ENCODE measurements at regions not wholly inside any gene's neighbourhood (a gene's known extent, or its start where the extent isn't known, plus 50 kb on each side); places are given as distances from the start of the nearest gene placed in this dataset.

- H3K36me3 ChIP-seq, result no peaks in the 10 kb centered on the region
- WGBS, 2 donors, result 83 to 85% methylated on average over 10 of the region's 10 CpGs
- intact Hi-C loops (cut with DNase I), result no loop called here
- FAIRE-seq, result no peak
- H3K27me3 ChIP-seq, result no peaks in the 10 kb centered on the region
- H3K9me3 ChIP-seq, result no peaks in the 10 kb centered on the region
- no peak for DNase-seq
- no peak for ATAC-seq
- no peaks in the 10 kb centered on the region for H3K4me1 ChIP-seq
- no peak for TF ChIP-seq CTCF (IDR thresholded peaks at IDR 0.05)
- H3K4me3 ChIP-seq, result no peak overlapping the region
- H3K27ac ChIP-seq, result no peak overlapping the region
Observed at GRCh38 chr3:72213296-72214065, 428.5 kb upstream of the PROK2 start.

- Histone ChIP-seq H3K36me3 (no peaks in the 10 kb centered on the region), H3K9me3 (no peaks in the 10 kb centered on the region), H3K4me1 (no peaks in the 10 kb centered on the region), H3K27ac (no peak overlapping the region), H3K4me3 (no peak overlapping the region), H3K27me3 (no peaks in the 10 kb centered on the region)
- DNase-seq (no peak), ATAC-seq (no peak), FAIRE-seq (no peak)
- WGBS, 2 donors, result 60 to 63% methylated on average over 4 of the region's 4 CpGs
- TF ChIP-seq CTCF (IDR thresholded peaks at IDR 0.05), result no peak
- intact Hi-C loops (cut with DNase I), result no loop called here
Observed at GRCh38 chr3:72212396-72212795, 427.4 kb upstream of the PROK2 start.

- Histone ChIP-seq H3K27ac (no peak overlapping the region), H3K4me1 (no peaks in the 10 kb centered on the region), H3K9me3 (no peaks in the 10 kb centered on the region), H3K4me3 (no peak overlapping the region), H3K36me3 (no peaks in the 10 kb centered on the region), H3K27me3 (no peaks in the 10 kb centered on the region)
- 77 to 78% methylated on average over 8 of the region's 8 CpGs for WGBS, 2 donors
- TF ChIP-seq CTCF (IDR thresholded peaks at IDR 0.05), result no peak
- no peak for FAIRE-seq
- intact Hi-C loops (cut with DNase I), result no loop called here
- no peak for DNase-seq
- ATAC-seq, result no peak
Observed at GRCh38 chr3:72210261-72210660, 425.3 kb upstream of the PROK2 start.

- no peaks in the 10 kb centered on the region for H3K36me3 ChIP-seq
- no peak overlapping the region for H3K4me3 ChIP-seq
- H3K9me3 ChIP-seq, result no peaks in the 10 kb centered on the region
- H3K27me3 ChIP-seq, result no peaks in the 10 kb centered on the region
- no peak for TF ChIP-seq CTCF (IDR thresholded peaks at IDR 0.05)
- no peaks in the 10 kb centered on the region for H3K4me1 ChIP-seq
- no peak overlapping the region for H3K27ac ChIP-seq
- DNase-seq, result no peak
- WGBS, 2 donors, result 62 to 72% methylated on average over 8 of the region's 8 CpGs
- intact Hi-C loops (cut with DNase I), result no loop called here
- ATAC-seq, result no peak
- FAIRE-seq, result no peak
Observed at GRCh38 chr3:72205297-72205826, 420.4 kb upstream of the PROK2 start.

- no peak for ATAC-seq
- no peak for DNase-seq
- TF ChIP-seq CTCF (IDR thresholded peaks at IDR 0.05), result no peak
- no peak overlapping the region for H3K27ac ChIP-seq
- no peaks in the 10 kb centered on the region for H3K4me1 ChIP-seq
- 85 to 91% methylated on average over 7 of the region's 7 CpGs for WGBS, 2 donors
- H3K4me3 ChIP-seq, result no peak overlapping the region
- H3K27me3 ChIP-seq, result no peaks in the 10 kb centered on the region
- no peak for FAIRE-seq
- no peaks in the 10 kb centered on the region for H3K36me3 ChIP-seq
- H3K9me3 ChIP-seq, result no peaks in the 10 kb centered on the region
- intact Hi-C loops (cut with DNase I), result no loop called here
Observed at GRCh38 chr3:72204452-72204851, 419.5 kb upstream of the PROK2 start.
